SK-N-SH (cell line): ENCODE measurements at regions not wholly inside any gene's neighbourhood (a gene's known extent, or its start where the extent isn't known, plus 50 kb on each side); places are given as distances from the start of the nearest gene placed in this dataset.

Source experiments
- CTCF ChIA-PET: fragments of 300-600, 350-600 bp; formaldehyde crosslinking; extraction: SDS; loops from one replicate; lab custom pipeline; 2021; lab: Yijun Ruan, JAX
- POLR2A ChIA-PET: fragments of 350-600 bp; sonication (Branson Sonifier 250); formaldehyde crosslinking; extraction: SDS; loops from one replicate; lab custom pipeline; 2020; ENCODE audit warnings: antibody characterized with exemption, inconsistent platforms; lab: Yijun Ruan, JAX
- DNase-seq: peaks from one replicate; pipeline ENCODE4 v3.0.0; 2012
- H2AFZ ChIP-seq: fragments of 200-600 bp; sonication (generic); 2 replicates; pipeline ENCODE4 v1.8.1; 2016; ENCODE audit warnings: antibody characterized with exemption, mild to moderate bottlenecking, low read depth
- H3F3A ChIP-seq: fragments of 200-600 bp; sonication (generic); replicated peaks from 2 replicates; pipeline ENCODE3; 2016; ENCODE audit warnings: antibody characterized with exemption, mild to moderate bottlenecking; ENCODE audit not compliant: insufficient read depth
- H3K27ac ChIP-seq, 2 experiments: fragments of 200-500 bp in 1 of 2; fragments of 200-600 bp in 1 of 2; sonication (Bioruptor generic) in 1 of 2; sonication (generic), shearing (Covaris generic) in 1 of 2; 2 replicates each; pipeline versions ENCODE4 v1.5.1 to v1.6.1; 2014 to 2016; ENCODE audit warnings: low read depth in 2 of 2, inconsistent platforms in 1 of 2, low read length in 1 of 2, mild to moderate bottlenecking in 1 of 2, mixed read lengths in 1 of 2
- H3K27me3 ChIP-seq: fragments of 200-600 bp; sonication (generic), shearing (Covaris generic); 2 replicates; pipeline ENCODE4 v1.6.1; 2016; ENCODE audit warnings: mixed run types; ENCODE audit not compliant: insufficient read depth
- H3K36me3 ChIP-seq, 2 experiments: fragments of 200-500 bp in 1 of 2; fragments of 200-600 bp in 1 of 2; sonication (Bioruptor generic) in 1 of 2; sonication (generic) in 1 of 2; replicated peaks in 1 of 2; 2 replicates each; pipeline versions ENCODE3 to v1.5.1; 2014 to 2016; ENCODE audit warnings: low read length in 1 of 2, mild to moderate bottlenecking in 1 of 2; ENCODE audit not compliant: insufficient read depth in 2 of 2, control insufficient read depth in 1 of 2
- H3K4me1 ChIP-seq, 2 experiments: fragments of 200-500 bp in 1 of 2; fragments of 200-600 bp in 1 of 2; sonication (Bioruptor generic) in 1 of 2; sonication (generic), shearing (Covaris generic) in 1 of 2; 2 replicates each; pipeline versions ENCODE4 v1.5.1 to v1.6.1; 2014 to 2016; ENCODE audit warnings: low read depth in 1 of 2, low read length in 1 of 2, mixed run types in 1 of 2; ENCODE audit not compliant: insufficient read depth in 2 of 2, control insufficient read depth in 1 of 2
- H3K4me2 ChIP-seq: fragments of 200-600 bp; sonication (generic), shearing (Covaris generic); 2 replicates; pipeline ENCODE4 v1.6.1; 2017; ENCODE audit warnings: mixed run types
- H3K4me3 ChIP-seq, 2 experiments: fragments of 200-500 bp in 1 of 2; fragments of 200-600 bp in 1 of 2; sonication (Bioruptor generic) in 1 of 2; sonication (generic), shearing (Covaris generic) in 1 of 2; 2 replicates each; pipeline versions ENCODE4 v1.5.1 to v1.8.1; 2014 to 2016; ENCODE audit warnings: low read depth in 2 of 2, inconsistent platforms in 1 of 2, low read length in 1 of 2, mild to moderate bottlenecking in 1 of 2, mixed read lengths in 1 of 2, moderate library complexity in 1 of 2
- H3K79me2 ChIP-seq: fragments of 200-600 bp; sonication (generic); 2 replicates; pipeline ENCODE4 v1.8.1; 2017; ENCODE audit warnings: mild to moderate bottlenecking; ENCODE audit not compliant: insufficient read depth
- H3K9ac ChIP-seq: fragments of 200-600 bp; sonication (generic); 2 replicates; pipeline ENCODE4 v1.6.1; 2017; ENCODE audit warnings: mixed run types
- H3K9me2 ChIP-seq: fragments of 200-600 bp; sonication (generic); 2 replicates; pipeline ENCODE4 v1.6.1; 2017; ENCODE audit warnings: mixed run types
- H3K9me3 ChIP-seq: fragments of 200-600 bp; sonication (generic); 2 replicates; pipeline ENCODE4 v1.6.1; 2017; ENCODE audit warnings: mixed run types, mild to moderate bottlenecking, moderate library complexity
- H4K20me1 ChIP-seq: fragments of 200-600 bp; sonication (generic); 2 replicates; pipeline ENCODE4 v1.6.1; 2017; ENCODE audit warnings: mild to moderate bottlenecking, mixed run types; ENCODE audit not compliant: insufficient read depth
- CTCF ChIP-seq: fragments of 200-600 bp; sonication (generic); IDR thresholded peaks from 2 replicates; pipeline ENCODE4 v1.6.1; 2017; ENCODE audit warnings: antibody characterized with exemption, mild to moderate bottlenecking, moderate library complexity
- EP300 ChIP-seq, 2 experiments: IDR thresholded peaks; 2 replicates each; pipeline versions ENCODE4 v1.4.0 to v1.6.1; 2012; ENCODE audit warnings: borderline replicate concordance in 1 of 2, low read depth in 1 of 2, low read length in 1 of 2
- FOSL2 ChIP-seq: IDR thresholded peaks from 2 replicates; pipeline ENCODE4 v1.4.0; 2012; ENCODE audit warnings: low read depth, mild to moderate bottlenecking, moderate library complexity, borderline replicate concordance
- JUND ChIP-seq: IDR thresholded peaks from 2 replicates; pipeline ENCODE4 v1.4.0; 2012
- MEF2A ChIP-seq: IDR thresholded peaks from 2 replicates; pipeline ENCODE4 v1.4.0; 2012; ENCODE audit warnings: low read depth, borderline replicate concordance
- NRF1 ChIP-seq: IDR thresholded peaks from 2 replicates; pipeline ENCODE4 v1.6.1; 2012; ENCODE audit warnings: low read depth, mild to moderate bottlenecking, low read length
- RAD21 ChIP-seq: IDR thresholded peaks from 2 replicates; pipeline ENCODE4 v1.6.1; 2012; ENCODE audit warnings: mild to moderate bottlenecking, low read length
- RCOR1 ChIP-seq: fragments of 150-350 bp; IDR thresholded peaks from 2 replicates; pipeline ENCODE4 v1.6.1; 2017; ENCODE audit warnings: antibody characterized with exemption, low read length
- RXRA ChIP-seq: IDR thresholded peaks from 2 replicates; pipeline ENCODE4 v1.4.0; 2012; ENCODE audit warnings: low read depth, mild to moderate bottlenecking, borderline replicate concordance
- SMC3 ChIP-seq: IDR thresholded peaks from 2 replicates; pipeline ENCODE4 v1.6.1; 2012; ENCODE audit warnings: low read depth, low read length, improper control_type of control experiment
- TCF12 ChIP-seq: IDR thresholded peaks from 2 replicates; pipeline ENCODE4 v1.4.0; 2012
- ZBTB33 ChIP-seq: IDR thresholded peaks from 2 replicates; pipeline ENCODE4 v1.4.0; 2012; ENCODE audit warnings: low read depth, borderline replicate concordance
- WGBS: methylation state at CpG from one replicate; pipeline ENCODE4 v1.1.6; 2017; ENCODE audit warnings: low lambda C conversion rate; 5-methylcytosine and 5-hydroxymethylcytosine counted together
- TF ChIP-seq, protein P1 (sequence below): fragments of 150-350 bp; IDR thresholded peaks from 2 replicates; pipeline ENCODE4 v1.6.1; 2017; ENCODE audit warnings: antibody characterized with exemption, low read length, low read depth, borderline replicate concordance
- TF ChIP-seq, protein P2 (sequence below): fragments of 150-350 bp; IDR thresholded peaks from 2 replicates; pipeline ENCODE4 v1.6.1; 2016; ENCODE audit warnings: mild to moderate bottlenecking, low read depth, low read length
- TF ChIP-seq, protein P3 (sequence below): IDR thresholded peaks from 2 replicates; pipeline ENCODE4; 2012

GRCh38 chr1:193339401-193339800, 153.0 kb upstream of the B3GALT2 start:
- Histone ChIP-seq H3K79me2 (no peaks in the 10 kb centered on the region), H2AFZ (no peak overlapping the region), H3K4me3 (no peak overlapping the region), H3F3A (peaks cover 13% of the 10 kb centered on the region), H3K9ac (no peak overlapping the region), H3K27me3 (no peaks in the 10 kb centered on the region), H3K4me2 (no peak overlapping the region), H3K36me3 (no peaks in the 10 kb centered on the region), H3K9me2 (no peaks in the 10 kb centered on the region), H3K4me1 (peaks cover 0 to 5% of the 10 kb centered on the region in 2 experiments; a peak in 2 of 4 replicates), H3K9me3 (no peaks in the 10 kb centered on the region), H4K20me1 (no peaks in the 10 kb centered on the region), H3K27ac (no peak overlapping the region)
- WGBS = 50% methylated on average over 4 of the region's 4 CpGs
- ChIA-PET POLR2A (no interaction called here), CTCF (interaction anchor here (1.3 to 1.7 kb wide), 2 partner anchors 9 to 18 kb away, joined by 3 to 4 read pairs; no protein-coding TSS in a partner anchor)
- DNase-seq = peak; percentile 38
- TF ChIP-seq RCOR1 (peak; percentile 91), SMC3 (no peak), MEF2A (no peak), ZBTB33 (no peak), TCF12 (peak; percentile 6; the same call in 1 of the 2 replicates), NRF1 (no peak), JUND (0 out of 2 replicates have a peak, but pooled peaks have one; percentile 5)
- TF ChIP-seq, protein P1, sequence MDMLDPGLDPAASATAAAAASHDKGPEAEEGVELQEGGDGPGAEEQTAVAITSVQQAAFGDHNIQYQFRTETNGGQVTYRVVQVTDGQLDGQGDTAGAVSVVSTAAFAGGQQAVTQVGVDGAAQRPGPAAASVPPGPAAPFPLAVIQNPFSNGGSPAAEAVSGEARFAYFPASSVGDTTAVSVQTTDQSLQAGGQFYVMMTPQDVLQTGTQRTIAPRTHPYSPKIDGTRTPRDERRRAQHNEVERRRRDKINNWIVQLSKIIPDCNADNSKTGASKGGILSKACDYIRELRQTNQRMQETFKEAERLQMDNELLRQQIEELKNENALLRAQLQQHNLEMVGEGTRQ = no peak

DNA sequence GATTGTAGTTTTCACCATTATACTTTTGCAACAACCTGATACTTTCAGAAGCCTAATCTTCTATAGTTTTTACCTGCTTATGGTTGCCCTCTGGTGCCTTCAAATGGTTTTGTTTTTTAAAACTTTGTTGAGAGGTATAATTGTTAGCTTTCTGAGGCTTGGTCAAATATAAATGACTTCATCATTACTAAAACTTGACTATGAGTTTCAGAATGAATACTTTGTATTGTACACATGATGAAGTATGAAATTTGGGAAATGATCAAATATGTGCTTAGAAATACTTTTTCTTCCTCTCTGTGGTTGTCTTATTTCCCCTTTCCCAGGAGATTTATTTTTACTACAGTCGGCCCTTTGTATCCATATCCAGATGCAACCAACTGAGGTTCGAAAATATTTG, 151.8 kb upstream of the B3GALT2 start:
- TF ChIP-seq RCOR1 (no peak), RXRA (no peak), ZBTB33 (no peak), RAD21 (peak; percentile 51), FOSL2 (peak; percentile 2; the same call in 1 of the 2 replicates), CTCF (peak; percentile 46; the same call in 1 of the 2 replicates), SMC3 (peak; percentile 40), EP300 (IDR thresholded peaks at IDR 0.05; ENCODE audit: borderline replicate concordance in 1 of 2, low read depth in 1 of 2, low read length in 1 of 2) (no peak)
- TF ChIP-seq, protein P2, sequence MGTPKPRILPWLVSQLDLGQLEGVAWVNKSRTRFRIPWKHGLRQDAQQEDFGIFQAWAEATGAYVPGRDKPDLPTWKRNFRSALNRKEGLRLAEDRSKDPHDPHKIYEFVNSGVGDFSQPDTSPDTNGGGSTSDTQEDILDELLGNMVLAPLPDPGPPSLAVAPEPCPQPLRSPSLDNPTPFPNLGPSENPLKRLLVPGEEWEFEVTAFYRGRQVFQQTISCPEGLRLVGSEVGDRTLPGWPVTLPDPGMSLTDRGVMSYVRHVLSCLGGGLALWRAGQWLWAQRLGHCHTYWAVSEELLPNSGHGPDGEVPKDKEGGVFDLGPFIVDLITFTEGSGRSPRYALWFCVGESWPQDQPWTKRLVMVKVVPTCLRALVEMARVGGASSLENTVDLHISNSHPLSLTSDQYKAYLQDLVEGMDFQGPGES = no peak
- TF ChIP-seq, protein P3, sequence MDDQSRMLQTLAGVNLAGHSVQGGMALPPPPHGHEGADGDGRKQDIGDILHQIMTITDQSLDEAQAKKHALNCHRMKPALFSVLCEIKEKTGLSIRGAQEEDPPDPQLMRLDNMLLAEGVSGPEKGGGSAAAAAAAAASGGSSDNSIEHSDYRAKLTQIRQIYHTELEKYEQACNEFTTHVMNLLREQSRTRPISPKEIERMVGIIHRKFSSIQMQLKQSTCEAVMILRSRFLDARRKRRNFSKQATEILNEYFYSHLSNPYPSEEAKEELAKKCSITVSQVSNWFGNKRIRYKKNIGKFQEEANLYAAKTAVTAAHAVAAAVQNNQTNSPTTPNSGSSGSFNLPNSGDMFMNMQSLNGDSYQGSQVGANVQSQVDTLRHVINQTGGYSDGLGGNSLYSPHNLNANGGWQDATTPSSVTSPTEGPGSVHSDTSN = no peak; the same call in 1 of the 2 replicates
- TF ChIP-seq, all 33 proteins: peak for 4
- Histone ChIP-seq H3K9me3 (peaks cover 3% of the 10 kb centered on the region; the same call in 1 of the 2 replicates), H3K4me2 (no peak overlapping the region), H3K9ac (no peak overlapping the region), H3F3A (peaks cover 13% of the 10 kb centered on the region), H3K27ac (peak overlapping the region in 1 of 2 experiments; percentile 14; a peak in 1 of 4 replicates), H3K79me2 (no peaks in the 10 kb centered on the region), H3K27me3 (no peaks in the 10 kb centered on the region), H3K36me3 (no peaks in the 10 kb centered on the region), H3K4me3 (no peak overlapping the region), H3K4me1 (peaks cover 0 to 5% of the 10 kb centered on the region in 2 experiments; a peak in 2 of 4 replicates), H4K20me1 (no peaks in the 10 kb centered on the region), H3K9me2 (no peaks in the 10 kb centered on the region), H2AFZ (peak overlapping the region; percentile 61)
- ChIA-PET POLR2A (no interaction called here), CTCF (interaction anchor here (0.7 to 1.9 kb wide), 4 partner anchors 17 to 153 kb away, joined by 3 to 5 read pairs (median 4); no protein-coding TSS in a partner anchor)
- 61% methylated on average over 2 of the region's 2 CpGs for WGBS
- peak; percentile 7 for DNase-seq
